Fibroblast of villous mesenchyme (primary cell): ENCODE measurements at regions not wholly inside any gene's neighbourhood (a gene's known extent, or its start where the extent isn't known, plus 50 kb on each side); places are given as distances from the start of the nearest gene placed in this dataset.

Experiments
- DNase-seq: peaks from one replicate; pipeline ENCODE4 v3.0.0-alpha.2; 2010; ENCODE audit warnings: low read depth
- H3K4me3 ChIP-seq: 2 replicates; pipeline ENCODE4 v1.5.1; 2011; ENCODE audit warnings: low read depth, mild to moderate bottlenecking, low read length
- TF ChIP-seq, protein P1 (sequence below): IDR thresholded peaks from 2 replicates; pipeline ENCODE4 v1.5.1; 2012; ENCODE audit warnings: low read depth, mild to moderate bottlenecking, low read length; ENCODE audit not compliant: insufficient read depth

DNA sequence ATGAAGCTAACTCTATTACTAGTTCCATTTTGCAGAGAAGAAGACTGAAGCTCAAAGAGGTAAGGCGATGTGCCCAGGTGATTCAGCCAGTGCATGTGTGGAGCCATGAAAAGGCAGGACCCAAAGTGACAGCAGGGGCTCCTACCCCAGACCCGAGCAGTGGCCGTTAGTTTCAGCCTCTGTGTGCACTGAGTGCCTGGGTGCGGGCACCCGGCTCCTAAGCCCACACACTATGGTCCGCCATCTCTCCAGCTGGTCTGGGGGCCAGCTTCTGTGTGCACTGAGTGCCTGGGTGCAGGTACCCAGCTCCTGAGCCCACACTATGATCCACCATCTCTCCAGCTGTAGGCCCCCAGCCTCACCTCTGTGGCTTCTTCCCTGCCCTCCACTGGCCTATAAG lies 123.5 kb upstream of the CST7 start:
- TF ChIP-seq, protein P1, sequence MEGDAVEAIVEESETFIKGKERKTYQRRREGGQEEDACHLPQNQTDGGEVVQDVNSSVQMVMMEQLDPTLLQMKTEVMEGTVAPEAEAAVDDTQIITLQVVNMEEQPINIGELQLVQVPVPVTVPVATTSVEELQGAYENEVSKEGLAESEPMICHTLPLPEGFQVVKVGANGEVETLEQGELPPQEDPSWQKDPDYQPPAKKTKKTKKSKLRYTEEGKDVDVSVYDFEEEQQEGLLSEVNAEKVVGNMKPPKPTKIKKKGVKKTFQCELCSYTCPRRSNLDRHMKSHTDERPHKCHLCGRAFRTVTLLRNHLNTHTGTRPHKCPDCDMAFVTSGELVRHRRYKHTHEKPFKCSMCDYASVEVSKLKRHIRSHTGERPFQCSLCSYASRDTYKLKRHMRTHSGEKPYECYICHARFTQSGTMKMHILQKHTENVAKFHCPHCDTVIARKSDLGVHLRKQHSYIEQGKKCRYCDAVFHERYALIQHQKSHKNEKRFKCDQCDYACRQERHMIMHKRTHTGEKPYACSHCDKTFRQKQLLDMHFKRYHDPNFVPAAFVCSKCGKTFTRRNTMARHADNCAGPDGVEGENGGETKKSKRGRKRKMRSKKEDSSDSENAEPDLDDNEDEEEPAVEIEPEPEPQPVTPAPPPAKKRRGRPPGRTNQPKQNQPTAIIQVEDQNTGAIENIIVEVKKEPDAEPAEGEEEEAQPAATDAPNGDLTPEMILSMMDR: no peak
- no peak for DNase-seq

DNA sequence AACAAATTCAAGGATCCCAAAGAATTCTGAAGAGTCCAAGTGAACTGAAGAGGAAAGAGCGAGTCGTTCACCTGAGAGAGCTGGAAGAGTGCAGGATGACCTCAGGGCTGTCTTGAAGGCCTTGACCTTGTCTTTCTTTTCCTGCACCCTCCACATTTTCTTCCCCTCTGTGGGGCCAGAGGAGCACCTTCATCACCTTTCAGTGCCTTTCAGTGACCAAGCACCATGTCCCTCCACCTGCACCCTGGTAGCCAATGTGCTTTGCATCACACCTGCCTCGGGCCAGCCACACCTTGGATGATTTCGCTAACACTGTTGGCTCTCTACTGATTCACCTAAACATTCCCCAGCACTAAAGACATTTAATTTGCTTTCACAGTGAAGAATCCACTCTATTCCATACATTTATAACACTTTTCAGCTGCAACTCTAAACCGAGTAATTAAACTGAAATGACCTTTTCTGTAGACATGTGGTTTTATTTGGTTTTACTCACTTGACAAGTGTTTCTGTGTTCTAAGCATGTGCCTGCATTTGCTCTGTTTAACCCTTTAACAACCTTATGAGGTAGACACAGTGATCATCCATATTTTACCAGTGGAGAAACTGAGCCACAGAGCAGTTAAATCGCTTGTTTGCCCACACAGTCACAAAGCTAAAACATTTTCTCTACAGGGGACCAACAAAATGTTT lies 121.3 kb upstream of the CST7 start:
- DNase-seq: no peak
- TF ChIP-seq, protein P1: no peak
- no peak overlapping the region for H3K4me3 ChIP-seq

More for the DNA sequence above, 123.5 kb upstream of the CST7 start:
- H3K4me3 ChIP-seq: no peak overlapping the region

GRCh38 chr20:24828992-24829648 lies 119.9 kb upstream of the CST7 start:
- TF ChIP-seq, protein P1: no peak
- no peak overlapping the region for H3K4me3 ChIP-seq
- DNase-seq: no peak

DNA sequence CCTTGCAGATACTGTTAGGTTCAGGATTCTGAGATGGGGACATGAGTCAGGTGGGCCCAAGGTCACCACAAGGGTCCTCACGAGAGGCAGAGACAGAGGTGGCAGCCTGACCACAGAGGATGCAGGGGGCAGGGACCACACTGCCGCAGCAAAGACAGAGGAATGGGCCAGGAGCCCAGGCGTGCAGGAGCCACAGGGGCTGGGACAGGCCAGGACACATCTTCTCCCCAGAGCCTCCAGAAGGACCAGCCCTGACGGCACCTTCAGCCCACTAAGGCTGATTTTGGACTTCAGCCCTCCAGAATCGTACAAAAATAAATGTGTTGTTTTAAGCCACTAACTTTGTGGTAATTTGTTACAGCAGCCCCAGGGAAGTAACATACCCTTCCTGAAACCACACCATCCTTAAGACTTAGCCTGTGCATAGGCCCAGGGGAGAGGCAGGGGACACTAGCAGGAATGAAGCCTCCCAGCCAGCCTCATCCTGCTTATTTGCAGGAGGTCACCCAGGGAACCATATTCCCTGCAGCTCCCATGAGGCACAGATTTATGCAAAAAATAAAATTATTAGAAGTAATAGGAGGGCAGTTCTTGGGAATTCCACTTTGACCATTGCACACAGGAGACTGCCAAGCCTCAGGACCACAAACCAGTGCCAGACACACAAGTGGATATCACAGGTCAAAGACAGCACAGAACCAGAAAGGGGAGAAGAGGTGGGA lies 119.3 kb upstream of the CST7 start:
- no peak for DNase-seq
- H3K4me3 ChIP-seq: no peak overlapping the region
- TF ChIP-seq, protein P1: no peak

DNA sequence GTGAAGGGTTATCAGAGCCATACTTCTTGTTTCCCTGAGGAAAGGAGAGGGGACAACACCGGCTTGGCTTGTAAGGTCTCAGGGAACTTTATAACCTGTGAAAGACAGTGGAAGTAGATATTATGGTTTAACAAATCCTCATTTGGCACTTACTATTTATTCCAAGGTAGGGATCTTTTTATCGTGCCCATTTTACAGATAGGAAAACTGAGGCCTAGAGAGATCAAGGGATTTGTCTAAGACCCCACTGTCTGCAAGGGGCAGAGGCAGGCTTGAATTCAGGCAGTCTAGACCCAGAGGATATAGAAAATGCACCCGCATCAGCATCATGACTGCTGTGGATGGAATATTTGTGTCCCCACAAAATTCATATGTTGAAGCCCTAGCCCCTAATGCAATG lies 118.4 kb upstream of the CST7 start:
- no peak for DNase-seq
- no peak overlapping the region for H3K4me3 ChIP-seq
- TF ChIP-seq, protein P1: no peak

DNA sequence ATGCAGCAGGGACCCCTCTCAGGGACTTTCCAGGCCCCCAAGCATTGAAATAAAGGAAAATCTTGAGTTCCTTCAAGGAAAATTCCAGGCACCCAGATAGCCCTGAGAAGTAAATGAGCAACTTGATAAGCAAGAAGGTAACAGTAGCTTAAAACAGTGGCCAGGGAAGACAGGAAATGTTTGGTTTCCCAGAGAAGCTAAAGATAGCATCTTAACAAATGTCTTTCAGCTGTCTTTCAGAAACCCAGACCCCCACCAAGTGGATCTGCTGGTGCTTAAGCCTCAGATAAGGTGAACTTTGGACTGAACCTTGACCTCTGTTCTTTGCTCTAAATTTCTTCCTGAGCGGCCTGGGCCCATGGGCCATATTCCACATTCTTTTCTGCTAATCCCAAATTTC lies 117.8 kb upstream of the CST7 start:
- H3K4me3 ChIP-seq: no peak overlapping the region
- TF ChIP-seq, protein P1: no peak
- no peak for DNase-seq
